Keratinocyte (primary cell): ENCODE measurements at regions not wholly inside any gene's neighbourhood (a gene's known extent, or its start where the extent isn't known, plus 50 kb on each side); places are given as distances from the start of the nearest gene placed in this dataset.

ENCODE experiments used
- DNase-seq: peaks from one replicate; pipeline ENCODE4 v3.0.0-alpha.2; 2011; ENCODE audit warnings: low read depth, missing footprints, low spot score
- FAIRE-seq: peaks from 2 replicates; lab custom pipeline; 2011; peaks lifted over from hg19 to GRCh38; lab: Jason Lieb, UNC
- H2AFZ ChIP-seq: 2 replicates; pipeline ENCODE4 v1.6.0; 2012; ENCODE audit warnings: low read length, control low read depth, inconsistent platforms; ENCODE audit not compliant: control insufficient read depth
- H3K27ac ChIP-seq: 2 replicates; pipeline ENCODE4 v1.5.1; 2011; ENCODE audit warnings: low read length; ENCODE audit not compliant: control insufficient read depth, insufficient read depth
- H3K27me3 ChIP-seq: 3 replicates; pipeline ENCODE4 v1.6.0; 2011; ENCODE audit warnings: low read length; ENCODE audit not compliant: control insufficient read depth, insufficient read depth; ENCODE audit errors: extremely low read depth
- H3K36me3 ChIP-seq, 2 experiments: 2 replicates in 1 of 2; 3 replicates in 1 of 2; pipeline ENCODE4 v1.5.1; 2011; ENCODE audit warnings: low read length in 2 of 2, mild to moderate bottlenecking in 1 of 2; ENCODE audit not compliant: control insufficient read depth in 2 of 2, insufficient read depth in 2 of 2; ENCODE audit errors: extremely low read depth in 1 of 2
- H3K4me1 ChIP-seq: 3 replicates; pipeline ENCODE4 v1.5.1; 2011; ENCODE audit warnings: low read length; ENCODE audit not compliant: control insufficient read depth, insufficient read depth; ENCODE audit errors: extremely low read depth
- H3K4me2 ChIP-seq: 3 replicates; pipeline ENCODE4 v1.6.0; 2011; ENCODE audit warnings: low read depth, low read length; ENCODE audit not compliant: control insufficient read depth, insufficient read depth; ENCODE audit errors: extremely low read depth
- H3K4me3 ChIP-seq, 3 experiments: fragments of 200-600 bp in 1 of 3; sonication (generic) in 1 of 3; 2 replicates in 2 of 3; 3 replicates in 1 of 3; pipeline ENCODE4 v1.5.1; 2011 to 2016; ENCODE audit warnings: low read length in 3 of 3, mild to moderate bottlenecking in 3 of 3, control low read depth in 2 of 3, inconsistent platforms in 1 of 3, low read depth in 1 of 3, mixed read lengths in 1 of 3, mixed run types in 1 of 3, moderate library complexity in 1 of 3; ENCODE audit not compliant: control insufficient read depth in 2 of 3, insufficient read depth in 2 of 3; ENCODE audit errors: extremely low read depth in 1 of 3
- H3K79me2 ChIP-seq: 2 replicates; pipeline ENCODE4 v1.6.0; 2012; ENCODE audit warnings: low read length; ENCODE audit not compliant: control insufficient read depth, insufficient read depth
- H3K9ac ChIP-seq: 3 replicates; pipeline ENCODE4 v1.6.0; 2011; ENCODE audit warnings: low read length; ENCODE audit not compliant: control insufficient read depth, insufficient read depth; ENCODE audit errors: extremely low read depth
- H3K9me1 ChIP-seq: 3 replicates; pipeline ENCODE4 v1.6.0; 2011; ENCODE audit warnings: low read length; ENCODE audit not compliant: control insufficient read depth, insufficient read depth; ENCODE audit errors: extremely low read depth
- H3K9me3 ChIP-seq: 2 replicates; pipeline ENCODE4 v1.5.1; 2012; ENCODE audit warnings: low read depth, low read length; ENCODE audit not compliant: control insufficient read depth
- H4K20me1 ChIP-seq: 3 replicates; pipeline ENCODE4 v1.6.0; 2011; ENCODE audit warnings: low read length; ENCODE audit not compliant: control insufficient read depth, insufficient read depth; ENCODE audit errors: extremely low read depth
- CTCF ChIP-seq, 3 experiments: IDR thresholded peaks in 1 of 3; conservative IDR thresholded peaks in 1 of 3; optimal IDR thresholded peaks in 1 of 3; 2 replicates in 2 of 3; 3 replicates in 1 of 3; pipeline versions ENCODE3 to v1.5.1; 2011; ENCODE audit warnings: low read length in 3 of 3, mild to moderate bottlenecking in 3 of 3, moderate library complexity in 2 of 3, control low read depth in 1 of 3, inconsistent platforms in 1 of 3; ENCODE audit not compliant: insufficient read depth in 2 of 3; ENCODE audit errors: extremely low read depth in 1 of 3
- EZH2 ChIP-seq: IDR thresholded peaks from one replicate; pipeline ENCODE4 v1.6.1; 2012; ENCODE audit warnings: inconsistent platforms, mild to moderate bottlenecking, low read length, moderate library complexity
- dilution Hi-C: fragments of 300-500 bp; cut with MboI; formaldehyde crosslinking; loops from one replicate; pipeline ENCODE4 v1.7.0; 2020; ENCODE audit warnings: low sequenced_read_pairs; ENCODE audit not compliant: extremely low pct_ligation_motif_present

GRCh38 chr4:26065833-26066232 is 151.8 kb downstream of the SMIM20 start:
- Histone ChIP-seq H3K9me1 (no peaks in the 10 kb centered on the region), H3K27me3 (peaks cover 14% of the 10 kb centered on the region), H3K4me2 (no peak overlapping the region), H4K20me1 (no peaks in the 10 kb centered on the region), H3K4me3 (no peak overlapping the region), H3K36me3 (no peaks in the 10 kb centered on the region), H3K9ac (no peak overlapping the region), H3K27ac (no peak overlapping the region), H3K4me1 (no peaks in the 10 kb centered on the region), H2AFZ (no peak overlapping the region), H3K79me2 (no peaks in the 10 kb centered on the region), H3K9me3 (no peaks in the 10 kb centered on the region)
- dilution Hi-C loops: no loop called here
- no peak for DNase-seq
- no peak for FAIRE-seq
- TF ChIP-seq CTCF (optimal IDR thresholded peaks at IDR 0.05 in 1 of 3, IDR thresholded peaks at IDR 0.05 in 1 of 3, conservative IDR thresholded peaks at IDR 0.05 in 1 of 3; ENCODE audit: extremely low read depth in 1 of 3, insufficient read depth in 2 of 3, low read length in 3 of 3): no peak
- TF ChIP-seq EZH2: no peak

- Histone ChIP-seq H3K4me3 (no peak overlapping the region), H3K36me3 (no peaks in the 10 kb centered on the region), H3K9ac (no peak overlapping the region), H3K27me3 (peaks cover 14% of the 10 kb centered on the region), H3K4me1 (no peaks in the 10 kb centered on the region), H3K79me2 (no peaks in the 10 kb centered on the region), H4K20me1 (no peaks in the 10 kb centered on the region), H3K9me1 (no peaks in the 10 kb centered on the region), H3K9me3 (no peaks in the 10 kb centered on the region), H3K27ac (no peak overlapping the region), H2AFZ (no peak overlapping the region), H3K4me2 (no peak overlapping the region)
- TF ChIP-seq CTCF (optimal IDR thresholded peaks at IDR 0.05 in 1 of 3, IDR thresholded peaks at IDR 0.05 in 1 of 3, conservative IDR thresholded peaks at IDR 0.05 in 1 of 3; ENCODE audit: extremely low read depth in 1 of 3, insufficient read depth in 2 of 3, low read length in 3 of 3) (no peak), EZH2 (no peak)
- dilution Hi-C loops: no loop called here
- FAIRE-seq (no peak), DNase-seq (no peak)
These were observed 153.0 kb downstream of the SMIM20 start for GRCh38 chr4:26067035-26067434.
